Central memory CD8-positive, alpha-beta T cell (primary cell): ENCODE measurements at regions not wholly inside any gene's neighbourhood (a gene's known extent, or its start where the extent isn't known, plus 50 kb on each side); places are given as distances from the start of the nearest gene placed in this dataset.

Experiments
- ATAC-seq: fragments of 150-1000 bp; cut with Tn5 transposase; replicated peaks from 2 replicates; pipeline ENCODE4 v1.10.0; 2022; ENCODE audit warnings: mild to moderate bottlenecking, moderate FRiP score, moderate number of reproducible peaks; ENCODE audit not compliant: poor library complexity, severe bottlenecking; ENCODE audit errors: extremely low read depth
- DNase-seq, 2 donors: peaks; one replicate each; pipeline ENCODE4 v3.0.0; 2021; ENCODE audit warnings: low spot score in 2 of 2
- H3K27ac Mint-ChIP-seq: one replicate; pipeline ENCODE4 v1.8.0; 2022; ENCODE audit warnings: low read depth, mild to moderate bottlenecking, moderate library complexity, mixed read lengths
- H3K27me3 Mint-ChIP-seq: one replicate; pipeline ENCODE4 v1.8.0; 2022; ENCODE audit warnings: mixed read lengths
- H3K36me3 Mint-ChIP-seq: one replicate; pipeline ENCODE4 v1.8.0; 2022; ENCODE audit warnings: mild to moderate bottlenecking, moderate library complexity, mixed read lengths; ENCODE audit not compliant: insufficient read depth
- H3K4me1 Mint-ChIP-seq: one replicate; pipeline ENCODE4 v1.8.0; 2022; ENCODE audit warnings: mixed read lengths
- H3K4me3 Mint-ChIP-seq: one replicate; pipeline ENCODE4 v1.8.0; 2022; ENCODE audit warnings: mild to moderate bottlenecking, moderate library complexity, mixed read lengths
- H3K9me3 Mint-ChIP-seq: one replicate; pipeline ENCODE4 v1.8.0; 2022; ENCODE audit warnings: mixed read lengths

DNA sequence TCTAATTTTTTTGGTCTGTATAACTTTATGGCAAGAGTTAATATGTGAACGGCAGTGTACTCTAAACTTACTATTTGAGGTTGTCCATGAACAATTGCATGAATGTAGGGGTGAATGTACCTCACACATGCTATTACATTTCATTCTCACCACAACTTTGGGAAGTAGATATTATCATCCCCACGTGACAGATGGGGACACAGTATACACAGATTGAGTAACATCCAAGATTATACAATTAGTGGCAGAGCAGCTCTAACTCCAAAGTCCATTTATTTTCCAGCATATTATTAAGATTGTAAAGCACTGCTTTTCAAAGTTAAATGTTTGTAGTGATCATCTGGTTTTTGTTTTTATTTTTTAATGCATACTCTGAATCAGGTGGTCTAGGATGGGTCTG is 622.1 kb upstream of the ZEB2 start:
- H3K27me3 Mint-ChIP-seq: no peaks in the 10 kb centered on the region
- H3K4me1 Mint-ChIP-seq: no peaks in the 10 kb centered on the region
- no peaks in the 10 kb centered on the region for H3K9me3 Mint-ChIP-seq
- H3K36me3 Mint-ChIP-seq: no peaks in the 10 kb centered on the region
- no peak overlapping the region for H3K27ac Mint-ChIP-seq
- DNase-seq (no peak), ATAC-seq (no peak)
- H3K4me3 Mint-ChIP-seq: no peak overlapping the region

DNA sequence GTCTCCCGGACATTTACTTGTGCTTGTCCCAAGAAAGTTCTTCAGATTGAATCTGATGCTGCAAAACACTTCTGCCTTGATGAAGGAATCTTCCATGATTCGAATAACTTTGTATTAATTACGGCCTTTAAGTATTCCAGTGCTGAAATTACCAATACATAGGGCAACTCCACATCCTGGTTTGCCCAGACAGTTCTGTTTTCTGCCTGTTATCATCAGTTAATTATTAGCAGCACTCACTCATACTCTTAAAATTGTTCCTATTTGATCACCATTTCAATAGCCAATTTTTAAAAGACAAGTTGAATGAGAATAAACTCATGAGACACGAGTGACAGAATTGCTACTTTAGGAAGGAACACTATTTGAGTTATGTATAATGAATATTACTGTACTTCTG is 620.7 kb upstream of the ZEB2 start:
- DNase-seq: no peak
- no peaks in the 10 kb centered on the region for H3K9me3 Mint-ChIP-seq
- H3K4me1 Mint-ChIP-seq: no peaks in the 10 kb centered on the region
- ATAC-seq: no peak
- H3K27me3 Mint-ChIP-seq: no peaks in the 10 kb centered on the region
- no peak overlapping the region for H3K27ac Mint-ChIP-seq
- no peaks in the 10 kb centered on the region for H3K36me3 Mint-ChIP-seq
- H3K4me3 Mint-ChIP-seq: no peak overlapping the region

DNA sequence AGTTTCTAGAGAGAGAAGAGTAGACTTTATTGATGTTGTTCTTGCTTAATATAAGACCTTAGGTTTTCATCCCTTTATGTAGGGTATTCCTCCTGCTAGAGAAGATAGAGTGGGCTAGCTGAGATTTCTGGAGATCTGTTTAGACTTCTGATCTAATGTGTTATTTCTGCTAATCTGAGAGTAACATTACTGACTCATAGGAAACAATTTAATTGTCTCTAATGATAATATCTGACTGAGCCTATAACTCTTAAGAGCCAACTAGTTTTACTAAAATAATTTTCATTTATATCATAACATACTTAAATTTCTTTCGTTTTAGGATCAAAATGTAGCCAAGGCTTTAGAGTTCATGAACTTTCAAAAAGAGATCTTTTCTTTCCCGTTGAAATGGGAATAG is 618.7 kb upstream of the ZEB2 start:
- Mint-ChIP-seq H3K27me3 (no peaks in the 10 kb centered on the region), H3K9me3 (no peaks in the 10 kb centered on the region), H3K27ac (no peak overlapping the region), H3K4me1 (no peaks in the 10 kb centered on the region), H3K36me3 (no peaks in the 10 kb centered on the region), H3K4me3 (no peak overlapping the region)
- ATAC-seq (no peak), DNase-seq (no peak)

DNA sequence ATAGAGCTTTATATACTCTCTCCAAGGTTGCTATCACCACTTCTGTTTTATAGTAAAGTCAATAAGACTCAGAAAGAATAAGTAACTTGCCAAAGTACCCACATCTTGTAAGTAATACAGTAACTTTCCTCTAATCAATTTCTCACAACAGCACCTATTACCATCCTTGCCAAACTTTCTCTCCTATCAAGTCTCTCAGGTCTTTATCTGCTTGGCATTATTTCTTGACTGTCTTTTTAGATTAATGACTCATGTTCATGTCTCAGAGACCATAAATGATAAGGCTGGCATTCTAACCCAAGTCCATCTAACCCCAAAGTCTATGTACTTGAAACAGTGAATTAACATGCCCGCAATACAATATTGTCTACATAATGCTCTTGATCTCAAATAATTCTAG is 618.0 kb upstream of the ZEB2 start:
- ATAC-seq (no peak), DNase-seq (no peak)
- H3K4me3 Mint-ChIP-seq: no peak overlapping the region
- H3K36me3 Mint-ChIP-seq: no peaks in the 10 kb centered on the region
- H3K9me3 Mint-ChIP-seq: no peaks in the 10 kb centered on the region
- H3K27ac Mint-ChIP-seq: no peak overlapping the region
- no peaks in the 10 kb centered on the region for H3K27me3 Mint-ChIP-seq
- H3K4me1 Mint-ChIP-seq: no peaks in the 10 kb centered on the region

DNA sequence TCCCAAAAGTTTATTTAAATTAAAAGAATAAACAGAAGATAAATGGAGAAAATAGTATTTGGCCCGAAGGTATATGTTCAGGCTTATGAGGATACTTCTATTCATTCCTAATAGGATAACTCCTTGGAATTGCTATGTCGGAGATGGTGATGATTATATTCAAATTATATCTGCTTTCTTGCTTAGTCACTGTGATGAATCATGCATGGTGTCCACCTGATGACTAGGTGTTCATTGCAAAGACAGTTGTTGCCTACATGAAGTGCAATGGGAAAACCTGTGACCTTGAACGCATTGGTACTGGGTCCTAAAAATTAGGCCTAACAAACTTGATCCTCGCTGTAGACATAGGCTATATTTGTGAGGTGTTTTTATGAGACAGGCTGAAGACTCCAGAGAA is 617.3 kb upstream of the ZEB2 start:
- Mint-ChIP-seq H3K27ac (no peak overlapping the region), H3K36me3 (no peaks in the 10 kb centered on the region), H3K4me1 (no peaks in the 10 kb centered on the region), H3K4me3 (no peak overlapping the region), H3K27me3 (no peaks in the 10 kb centered on the region), H3K9me3 (no peaks in the 10 kb centered on the region)
- DNase-seq (no peak), ATAC-seq (no peak)

DNA sequence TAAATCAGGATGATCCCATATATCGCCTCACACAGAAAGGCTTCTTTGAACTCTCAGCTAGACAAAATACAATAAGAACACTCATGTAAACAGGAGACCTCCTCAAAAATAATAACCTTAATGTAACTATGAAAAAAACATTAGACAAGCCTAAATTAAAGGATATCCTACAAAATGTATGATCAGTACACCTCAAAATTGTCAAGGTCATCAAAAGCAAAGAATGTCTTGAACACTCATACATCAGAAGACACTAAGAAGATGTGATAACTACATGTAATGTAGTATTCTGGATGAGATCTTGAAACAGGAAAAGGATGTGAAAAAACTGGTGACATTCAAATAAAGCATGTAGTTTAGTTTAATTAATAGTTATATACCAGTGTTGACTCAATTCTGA is 616.8 kb upstream of the ZEB2 start:
- DNase-seq: no peak
- no peak overlapping the region for H3K27ac Mint-ChIP-seq
- no peaks in the 10 kb centered on the region for H3K4me1 Mint-ChIP-seq
- no peak for ATAC-seq
- no peak overlapping the region for H3K4me3 Mint-ChIP-seq
- H3K36me3 Mint-ChIP-seq: no peaks in the 10 kb centered on the region
- no peaks in the 10 kb centered on the region for H3K27me3 Mint-ChIP-seq
- no peaks in the 10 kb centered on the region for H3K9me3 Mint-ChIP-seq

DNA sequence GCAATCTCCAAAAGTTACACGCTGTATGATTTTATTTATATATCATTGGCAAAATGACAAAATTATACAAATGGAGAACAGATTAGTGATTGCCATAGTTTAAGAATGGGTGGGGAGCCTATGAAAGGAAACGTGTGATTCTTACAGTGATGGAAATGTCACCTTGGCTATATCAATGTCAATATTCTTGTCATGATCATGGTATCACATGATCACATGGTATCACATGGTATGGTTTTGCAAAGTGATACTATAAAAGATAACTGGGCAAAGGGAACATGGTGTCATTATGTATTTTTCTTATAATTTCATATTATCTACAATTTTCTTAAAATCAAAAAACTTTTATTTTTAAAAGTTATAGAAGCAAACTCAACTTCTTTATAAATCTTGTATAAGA is 606.2 kb upstream of the ZEB2 start:
- Mint-ChIP-seq H3K4me1 (no peaks in the 10 kb centered on the region), H3K36me3 (no peaks in the 10 kb centered on the region), H3K27ac (no peak overlapping the region), H3K9me3 (no peaks in the 10 kb centered on the region), H3K4me3 (no peak overlapping the region), H3K27me3 (peaks cover 17% of the 10 kb centered on the region)
- DNase-seq (no peak), ATAC-seq (no peak)

DNA sequence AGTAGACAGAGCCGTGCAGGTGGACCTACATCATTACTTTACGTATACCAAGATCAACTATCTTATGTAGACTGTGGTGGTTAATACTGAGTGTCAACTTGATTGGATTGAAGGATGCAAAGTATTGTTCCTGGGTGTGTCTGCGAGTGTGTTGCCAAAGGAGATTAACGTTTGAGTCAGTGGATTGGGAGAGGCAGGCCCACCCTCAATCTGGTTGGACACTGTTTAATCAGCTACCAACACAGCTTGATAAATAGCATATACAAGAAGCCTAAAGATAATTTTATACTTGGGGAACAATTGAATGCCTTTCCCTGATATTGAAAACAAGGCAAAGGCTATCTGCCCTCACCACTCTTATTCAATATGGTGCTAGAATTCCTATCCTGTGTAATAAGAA is 604.2 kb upstream of the ZEB2 start:
- H3K36me3 Mint-ChIP-seq: no peaks in the 10 kb centered on the region
- no peaks in the 10 kb centered on the region for H3K4me1 Mint-ChIP-seq
- ATAC-seq (no peak), DNase-seq (no peak)
- H3K9me3 Mint-ChIP-seq: no peaks in the 10 kb centered on the region
- no peak overlapping the region for H3K27ac Mint-ChIP-seq
- H3K4me3 Mint-ChIP-seq: no peak overlapping the region
- peaks cover 17% of the 10 kb centered on the region for H3K27me3 Mint-ChIP-seq

DNA sequence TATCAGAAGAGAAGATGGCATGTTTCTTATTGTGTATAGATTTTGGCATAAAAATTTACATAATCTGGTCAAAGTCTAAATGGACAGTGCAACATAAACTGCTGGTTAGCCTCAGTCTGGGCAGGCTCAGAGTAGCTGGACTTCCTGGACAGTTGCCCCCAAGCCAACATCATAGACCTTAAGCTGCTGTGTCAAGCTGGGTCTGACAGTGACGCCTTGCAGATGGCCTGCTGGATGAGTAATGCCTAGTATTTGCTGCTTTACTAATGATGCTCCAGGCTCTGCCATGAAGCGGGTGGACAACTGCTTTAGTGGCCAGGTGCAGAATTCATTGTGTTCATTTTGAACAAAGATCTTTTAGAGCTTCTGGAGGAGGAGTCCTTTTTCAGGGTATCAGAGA is 603.7 kb upstream of the ZEB2 start:
- no peaks in the 10 kb centered on the region for H3K36me3 Mint-ChIP-seq
- no peak overlapping the region for H3K27ac Mint-ChIP-seq
- DNase-seq (no peak), ATAC-seq (no peak)
- H3K4me3 Mint-ChIP-seq: no peak overlapping the region
- H3K4me1 Mint-ChIP-seq: no peaks in the 10 kb centered on the region
- H3K27me3 Mint-ChIP-seq: peaks cover 17% of the 10 kb centered on the region
- H3K9me3 Mint-ChIP-seq: no peaks in the 10 kb centered on the region

DNA sequence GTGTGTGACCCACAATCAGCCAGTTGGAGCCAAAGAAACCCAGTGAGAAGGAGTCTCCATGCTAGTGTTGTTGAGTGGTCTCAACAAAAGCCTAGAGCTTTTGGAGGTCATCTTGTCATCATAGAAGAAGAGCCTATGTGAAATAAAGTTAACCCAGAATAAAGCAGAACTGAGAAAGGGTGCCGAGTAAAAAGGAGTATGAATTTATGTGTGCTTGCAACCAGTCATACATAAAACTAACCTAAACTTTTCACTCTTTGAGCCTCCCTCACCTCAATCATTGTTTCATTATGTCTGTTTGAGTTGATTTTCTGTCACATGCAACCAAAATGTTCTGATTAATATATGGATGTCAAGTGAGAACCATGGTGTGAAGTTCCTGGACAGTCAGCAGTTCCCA is 599.3 kb upstream of the ZEB2 start:
- Mint-ChIP-seq H3K4me3 (no peak overlapping the region), H3K36me3 (no peaks in the 10 kb centered on the region), H3K4me1 (no peaks in the 10 kb centered on the region), H3K27me3 (peaks cover 17% of the 10 kb centered on the region), H3K9me3 (no peaks in the 10 kb centered on the region), H3K27ac (no peak overlapping the region)
- ATAC-seq (no peak), DNase-seq (no peak)

DNA sequence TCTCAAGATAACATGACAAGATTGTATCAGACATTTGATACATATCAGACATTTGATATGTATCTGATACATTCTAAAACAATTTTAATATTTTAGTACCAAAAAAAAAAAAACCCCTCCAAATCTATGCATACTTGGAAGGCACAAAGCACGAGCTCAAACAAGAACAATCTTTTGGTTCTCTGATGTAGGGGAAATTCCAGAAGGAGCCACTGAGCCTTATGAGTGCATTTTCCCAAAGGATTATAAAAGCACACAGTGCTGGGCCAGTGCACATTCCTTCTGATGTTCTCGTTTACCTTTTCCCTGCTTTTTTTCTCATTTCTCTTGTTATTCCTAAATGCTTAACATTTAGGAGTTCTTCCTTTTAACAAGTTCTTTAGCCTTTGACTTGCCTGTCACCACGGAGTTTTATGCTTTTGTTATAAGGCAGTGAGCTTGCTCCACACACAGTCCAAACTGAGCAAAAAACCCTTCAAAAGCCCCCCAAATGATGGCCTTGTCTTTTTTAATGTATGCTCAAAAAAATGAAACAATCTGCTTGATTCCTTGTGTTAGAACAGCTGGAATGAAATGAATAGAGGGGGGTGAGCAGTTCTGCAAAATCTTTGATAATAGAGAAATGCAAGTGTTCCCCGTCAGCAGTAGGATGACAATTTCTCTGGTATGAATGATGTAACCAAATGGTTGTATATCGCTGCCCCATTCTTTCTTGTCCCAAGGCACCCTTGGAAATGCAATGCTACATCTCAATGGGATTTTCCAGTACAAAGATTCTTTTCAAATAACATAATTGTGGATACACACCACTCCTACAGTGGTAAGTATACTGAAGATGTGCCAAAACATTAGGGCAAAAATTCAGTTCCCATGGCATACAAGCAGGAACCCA is 597.2 kb upstream of the ZEB2 start:
- H3K27me3 Mint-ChIP-seq: peaks cover under 1% of the 10 kb centered on the region
- ATAC-seq: no peak
- DNase-seq: no peak
- H3K36me3 Mint-ChIP-seq: no peaks in the 10 kb centered on the region
- H3K27ac Mint-ChIP-seq: no peak overlapping the region
- H3K4me1 Mint-ChIP-seq: no peaks in the 10 kb centered on the region
- H3K4me3 Mint-ChIP-seq: no peak overlapping the region
- no peaks in the 10 kb centered on the region for H3K9me3 Mint-ChIP-seq

DNA sequence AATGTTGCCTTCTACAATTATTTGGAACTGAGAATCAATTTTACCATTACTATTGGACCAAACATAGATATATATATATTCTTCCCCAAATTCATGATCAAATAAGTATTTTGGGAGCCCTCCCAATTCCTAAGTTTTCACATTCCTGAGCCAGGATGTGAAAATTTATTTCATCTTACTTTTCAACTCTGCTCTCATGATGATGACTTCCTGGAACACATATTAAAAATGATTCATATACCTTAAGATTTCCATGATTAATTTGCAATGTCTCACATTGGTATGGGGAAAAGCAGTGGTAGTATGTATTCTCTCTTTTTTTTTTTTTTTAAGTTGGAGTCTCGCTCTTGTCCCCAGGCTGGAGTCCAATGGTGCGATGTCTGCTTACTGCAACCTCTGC is 596.1 kb upstream of the ZEB2 start:
- Mint-ChIP-seq H3K4me3 (no peak overlapping the region), H3K4me1 (no peaks in the 10 kb centered on the region), H3K9me3 (no peaks in the 10 kb centered on the region), H3K36me3 (no peaks in the 10 kb centered on the region), H3K27me3 (no peaks in the 10 kb centered on the region), H3K27ac (no peak overlapping the region)
- DNase-seq (no peak), ATAC-seq (no peak)

DNA sequence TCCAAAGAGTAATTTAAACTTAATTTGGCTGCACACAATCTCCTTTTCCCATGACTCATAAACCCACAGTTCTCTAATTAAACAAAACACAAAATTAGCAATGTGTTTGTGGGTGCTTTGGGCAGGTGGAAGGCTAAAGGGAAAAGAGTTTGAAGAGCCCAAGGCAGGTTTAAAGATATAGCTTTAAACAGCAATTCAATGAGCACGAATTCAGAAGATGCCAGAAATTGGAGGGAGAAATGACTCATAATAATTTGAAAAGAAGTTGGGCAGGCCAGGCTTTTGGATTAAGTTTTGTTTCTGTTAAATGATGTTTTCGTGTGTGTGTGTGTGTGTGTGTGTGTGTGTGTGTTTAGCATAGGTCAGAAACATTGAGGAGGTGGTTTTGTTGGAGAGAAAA is 594.8 kb upstream of the ZEB2 start:
- Mint-ChIP-seq H3K27me3 (no peaks in the 10 kb centered on the region), H3K4me3 (no peak overlapping the region), H3K36me3 (no peaks in the 10 kb centered on the region), H3K9me3 (no peaks in the 10 kb centered on the region), H3K27ac (no peak overlapping the region), H3K4me1 (no peaks in the 10 kb centered on the region)
- no peak for DNase-seq
- no peak for ATAC-seq
